ENCODE measurements at regions not wholly inside any gene's neighbourhood (a gene's known extent, or its start where the extent isn't known, plus 50 kb on each side); places are given as distances from the start of the nearest gene placed in this dataset.

GRCh38 chr2:226132323-226133215 lies 667.1 kb downstream of the IRS1 start:
- TF ChIP-seq CTCF (IDR thresholded peaks at IDR 0.05), result no peak
- TF ChIP-seq POLR2A (IDR thresholded peaks at IDR 0.05), result no peak

Data from heart left ventricle (tissue), 13 donors.